ENCODE measurements at regions not wholly inside any gene's neighbourhood (a gene's known extent, or its start where the extent isn't known, plus 50 kb on each side); places are given as distances from the start of the nearest gene placed in this dataset.

DNA sequence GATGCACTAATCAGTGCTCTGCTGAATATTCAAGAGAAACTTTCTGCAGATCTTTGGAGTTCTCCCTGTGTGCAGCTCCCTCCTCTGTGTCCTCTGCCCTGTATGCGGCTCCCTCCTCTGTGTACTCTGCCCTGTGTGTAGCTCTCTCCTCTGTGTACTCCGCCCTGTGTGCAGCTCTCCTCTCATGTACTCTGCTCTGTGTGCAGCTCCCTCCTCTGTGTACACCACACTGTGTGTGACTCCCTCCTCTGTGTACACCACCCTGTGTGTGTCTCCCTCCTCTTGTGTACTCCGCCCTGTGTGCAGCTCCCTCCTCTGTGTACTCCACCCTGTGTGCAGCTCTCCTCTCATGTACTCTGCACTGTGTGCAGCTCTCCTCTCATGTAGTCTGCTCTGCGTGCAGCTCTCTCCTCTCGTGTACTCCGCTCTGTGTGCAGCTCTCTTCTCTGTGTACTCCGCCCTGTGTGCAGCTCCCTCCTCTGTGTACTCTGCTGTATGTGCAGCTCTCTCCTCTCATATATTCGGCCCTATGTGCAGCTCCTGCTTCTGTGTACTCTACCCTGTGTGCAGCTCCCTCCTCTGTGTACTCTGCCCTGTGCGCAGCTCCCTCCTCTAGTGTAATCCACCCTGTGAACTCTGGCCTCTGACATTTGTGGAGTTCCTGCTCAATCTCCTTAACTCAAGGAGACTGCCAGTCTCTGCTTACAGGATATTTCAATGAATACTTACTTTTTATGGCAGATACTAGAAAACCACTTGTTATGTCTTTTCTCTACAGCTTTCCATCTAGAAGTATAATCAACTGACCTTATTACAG is 280.4 kb downstream of the GLRX3 start:
- Histone ChIP-seq H3K9me3 (ENCODE audit: low read depth) (no peaks in the 10 kb centered on the region), H4K20me1 (ENCODE audit: insufficient read depth) (no peaks in the 10 kb centered on the region), H3K9ac (no peak overlapping the region), H3K4me1 (ENCODE audit: insufficient read depth) (no peaks in the 10 kb centered on the region), H3K27ac (no peak overlapping the region), H3K4me2 (ENCODE audit: unreplicated experiment) (no peak overlapping the region), H3K4me3 (no peak overlapping the region), H3F3A (ENCODE audit: insufficient read depth) (no peaks in the 10 kb centered on the region), H3K36me3 (ENCODE audit: low read depth) (no peaks in the 10 kb centered on the region), H3K27me3 (replicated peaks; ENCODE audit: insufficient read depth) (no peaks in the 10 kb centered on the region), H3K79me2 (ENCODE audit: insufficient read depth) (no peaks in the 10 kb centered on the region), H3K9me2 (ENCODE audit: insufficient read depth) (no peaks in the 10 kb centered on the region), H2AFZ (no peak overlapping the region)
- in situ Hi-C loops (cut with MboI), result no loop called here
- 25 to 26% methylated on average over 5 to 9 of the region's 9 CpGs for WGBS, 2 experiments (ENCODE audit: low coverage in 1 of 2, low lambda C conversion rate in 2 of 2, missing lambda C conversion rate in 2 of 2)
- no peak for TF ChIP-seq EZH2phosphoT487 (IDR thresholded peaks at IDR 0.05; ENCODE audit: insufficient read depth, low read depth)
- no peak for TF ChIP-seq EZH2 (IDR thresholded peaks at IDR 0.05; ENCODE audit: insufficient read depth, poor library complexity, severe bottlenecking)
- no peak for DNase-seq

DNA sequence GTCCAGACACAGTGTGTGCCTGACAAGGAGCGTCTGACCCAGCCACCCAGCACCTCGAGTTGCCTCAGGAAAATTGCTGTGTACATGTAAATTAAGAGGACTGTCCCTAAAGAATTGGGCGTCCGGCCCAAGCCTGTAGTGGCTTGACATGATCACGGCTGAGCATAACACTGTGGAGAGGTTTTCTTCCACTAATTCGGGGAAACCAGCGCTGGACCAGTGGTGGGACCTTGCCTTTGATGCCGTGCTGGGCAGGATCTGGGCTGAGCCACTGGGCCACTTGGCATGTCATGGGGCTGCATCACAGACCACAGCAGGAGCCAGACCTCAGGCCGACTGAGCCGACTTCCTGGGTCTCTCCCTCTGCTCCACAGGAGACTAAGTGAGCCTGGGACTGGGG is 282.5 kb downstream of the GLRX3 start:
- no peak for DNase-seq
- no peak overlapping the region for H3K27ac ChIP-seq
- H3K9me2 ChIP-seq (ENCODE audit: insufficient read depth), result no peaks in the 10 kb centered on the region
- H4K20me1 ChIP-seq (ENCODE audit: insufficient read depth), result no peaks in the 10 kb centered on the region
- no peaks in the 10 kb centered on the region for H3K27me3 ChIP-seq (replicated peaks; ENCODE audit: insufficient read depth)
- H3K36me3 ChIP-seq (ENCODE audit: low read depth), result no peaks in the 10 kb centered on the region
- H3K9ac ChIP-seq, result no peak overlapping the region
- H2AFZ ChIP-seq, result no peak overlapping the region
- H3K4me1 ChIP-seq (ENCODE audit: insufficient read depth), result no peaks in the 10 kb centered on the region
- H3K4me3 ChIP-seq, result no peak overlapping the region
- 19 to 27% methylated on average over 10 of the region's 10 CpGs for WGBS, 2 experiments (ENCODE audit: low coverage in 1 of 2, low lambda C conversion rate in 2 of 2, missing lambda C conversion rate in 2 of 2)
- H3F3A ChIP-seq (ENCODE audit: insufficient read depth), result no peaks in the 10 kb centered on the region
- in situ Hi-C loops (cut with MboI), result no loop called here
- H3K4me2 ChIP-seq (ENCODE audit: unreplicated experiment), result no peak overlapping the region
- H3K79me2 ChIP-seq (ENCODE audit: insufficient read depth), result no peaks in the 10 kb centered on the region
- H3K9me3 ChIP-seq (ENCODE audit: low read depth), result no peaks in the 10 kb centered on the region
- no peak for TF ChIP-seq EZH2phosphoT487 (IDR thresholded peaks at IDR 0.05; ENCODE audit: insufficient read depth, low read depth)
- no peak for TF ChIP-seq EZH2 (IDR thresholded peaks at IDR 0.05; ENCODE audit: insufficient read depth, poor library complexity, severe bottlenecking)

DNA sequence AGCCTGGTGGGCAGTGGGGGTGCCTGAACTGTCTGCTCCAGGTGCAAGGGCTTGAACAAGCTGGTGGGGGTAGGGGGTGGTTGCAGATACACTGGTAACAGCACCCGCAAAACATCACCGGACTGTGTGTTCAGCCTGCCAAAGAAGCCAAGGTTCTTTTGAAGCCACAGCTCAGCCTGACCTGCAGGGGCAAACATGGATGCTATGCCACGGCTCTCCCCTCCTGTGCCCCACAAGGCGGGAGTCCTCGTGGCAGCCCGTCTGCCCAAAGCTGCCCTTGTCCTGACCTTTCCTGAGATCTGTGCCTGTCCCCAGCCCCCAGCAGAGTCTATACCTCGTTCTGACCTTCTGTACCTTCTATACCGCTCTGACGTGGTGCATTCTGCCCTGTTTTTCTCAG is 285.7 kb downstream of the GLRX3 start:
- no peak for DNase-seq
- Histone ChIP-seq H3K4me3 (no peak overlapping the region), H4K20me1 (ENCODE audit: insufficient read depth) (no peaks in the 10 kb centered on the region), H3K36me3 (ENCODE audit: low read depth) (no peaks in the 10 kb centered on the region), H3K27me3 (replicated peaks; ENCODE audit: insufficient read depth) (no peaks in the 10 kb centered on the region), H3F3A (ENCODE audit: insufficient read depth) (no peaks in the 10 kb centered on the region), H2AFZ (no peak overlapping the region), H3K9me2 (ENCODE audit: insufficient read depth) (no peaks in the 10 kb centered on the region), H3K4me1 (ENCODE audit: insufficient read depth) (no peaks in the 10 kb centered on the region), H3K9me3 (ENCODE audit: low read depth) (no peaks in the 10 kb centered on the region), H3K79me2 (ENCODE audit: insufficient read depth) (no peaks in the 10 kb centered on the region), H3K9ac (no peak overlapping the region), H3K27ac (no peak overlapping the region), H3K4me2 (ENCODE audit: unreplicated experiment) (no peak overlapping the region)
- in situ Hi-C loops (cut with MboI), result no loop called here
- TF ChIP-seq EZH2 (IDR thresholded peaks at IDR 0.05; ENCODE audit: insufficient read depth, poor library complexity, severe bottlenecking) (no peak), EZH2phosphoT487 (IDR thresholded peaks at IDR 0.05; ENCODE audit: insufficient read depth, low read depth) (no peak)
- WGBS, 2 experiments (ENCODE audit: low coverage in 1 of 2, low lambda C conversion rate in 2 of 2, missing lambda C conversion rate in 2 of 2), result 37 to 43% methylated on average over 9 of the region's 9 CpGs

DNA sequence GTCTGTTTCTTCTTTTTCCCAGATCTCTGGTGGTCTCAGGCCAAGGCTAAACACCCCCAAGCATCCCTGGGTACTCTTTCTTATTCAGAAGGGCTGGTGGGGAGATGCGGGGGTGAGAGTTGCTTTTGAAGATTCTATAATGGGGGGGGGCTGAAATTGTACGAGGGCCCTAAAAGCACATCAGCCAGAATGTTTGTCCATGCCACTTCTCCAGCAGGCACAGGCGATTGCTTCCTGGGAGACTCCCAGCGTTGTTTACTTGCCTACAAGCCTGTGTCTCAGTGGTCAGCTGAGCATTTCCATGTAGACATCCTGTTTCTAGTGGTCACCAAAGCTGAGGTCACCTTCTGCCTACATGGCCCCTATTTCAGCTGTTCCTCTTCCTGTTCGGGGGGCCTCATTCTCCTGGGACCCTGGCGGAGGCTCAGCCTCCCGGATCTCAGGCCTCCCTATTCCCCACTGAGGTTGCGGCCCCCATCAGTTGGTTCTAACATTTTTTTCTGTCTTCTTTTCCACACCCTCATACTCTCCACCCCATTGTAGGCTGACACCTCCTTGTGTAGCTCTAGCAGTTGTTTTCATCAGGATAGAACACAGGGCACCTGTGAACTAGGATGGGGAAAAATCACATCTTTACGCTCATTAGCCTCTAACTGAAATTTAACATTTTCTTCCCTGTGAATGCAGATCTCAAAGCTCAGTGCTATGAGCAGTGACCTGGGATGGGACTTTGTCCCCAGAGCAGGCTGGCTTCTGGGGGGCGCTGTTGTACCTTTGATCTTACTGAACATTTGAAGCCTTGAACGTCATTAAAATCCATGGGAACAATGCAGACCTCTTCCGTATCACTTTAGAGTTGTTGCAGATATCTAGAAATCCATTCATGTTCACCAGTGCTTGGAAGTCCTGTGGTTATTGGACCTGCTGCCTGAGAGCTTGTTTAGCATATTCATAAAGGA is 286.5 kb downstream of the GLRX3 start:
- Histone ChIP-seq H2AFZ (no peak overlapping the region), H3F3A (ENCODE audit: insufficient read depth) (no peaks in the 10 kb centered on the region), H3K9me3 (ENCODE audit: low read depth) (no peaks in the 10 kb centered on the region), H3K79me2 (ENCODE audit: insufficient read depth) (no peaks in the 10 kb centered on the region), H3K36me3 (ENCODE audit: low read depth) (no peaks in the 10 kb centered on the region), H3K9me2 (ENCODE audit: insufficient read depth) (no peaks in the 10 kb centered on the region), H3K4me3 (no peak overlapping the region), H3K27ac (no peak overlapping the region), H3K9ac (no peak overlapping the region), H3K27me3 (replicated peaks; ENCODE audit: insufficient read depth) (no peaks in the 10 kb centered on the region), H4K20me1 (ENCODE audit: insufficient read depth) (no peaks in the 10 kb centered on the region), H3K4me2 (ENCODE audit: unreplicated experiment) (no peak overlapping the region), H3K4me1 (ENCODE audit: insufficient read depth) (no peaks in the 10 kb centered on the region)
- DNase-seq, result no peak
- 40 to 49% methylated on average over 12 of the region's 12 CpGs for WGBS, 2 experiments (ENCODE audit: low coverage in 1 of 2, low lambda C conversion rate in 2 of 2, missing lambda C conversion rate in 2 of 2)
- TF ChIP-seq EZH2phosphoT487 (IDR thresholded peaks at IDR 0.05; ENCODE audit: insufficient read depth, low read depth) (no peak), EZH2 (IDR thresholded peaks at IDR 0.05; ENCODE audit: insufficient read depth, poor library complexity, severe bottlenecking) (no peak)
- in situ Hi-C loops (cut with MboI), result no loop called here

Measured in GM23248 (cell line).